Breast epithelium (tissue), 3 donors: ENCODE measurements at regions not wholly inside any gene's neighbourhood (a gene's known extent, or its start where the extent isn't known, plus 50 kb on each side); places are given as distances from the start of the nearest gene placed in this dataset.

ENCODE experiments used
- CTCF ChIP-seq, 3 donors: fragments of 450-650 bp; IDR thresholded peaks; one replicate each; pipeline ENCODE4 v1.5.1; 2016 to 2017; ENCODE audit warnings: antibody characterized with exemption in 3 of 3, mild to moderate bottlenecking in 3 of 3, moderate library complexity in 3 of 3
- POLR2A ChIP-seq: fragments of 450-650 bp; IDR thresholded peaks from one replicate; pipeline ENCODE4 v1.6.1; 2016; ENCODE audit warnings: antibody characterized with exemption, mild to moderate bottlenecking, moderate library complexity

DNA sequence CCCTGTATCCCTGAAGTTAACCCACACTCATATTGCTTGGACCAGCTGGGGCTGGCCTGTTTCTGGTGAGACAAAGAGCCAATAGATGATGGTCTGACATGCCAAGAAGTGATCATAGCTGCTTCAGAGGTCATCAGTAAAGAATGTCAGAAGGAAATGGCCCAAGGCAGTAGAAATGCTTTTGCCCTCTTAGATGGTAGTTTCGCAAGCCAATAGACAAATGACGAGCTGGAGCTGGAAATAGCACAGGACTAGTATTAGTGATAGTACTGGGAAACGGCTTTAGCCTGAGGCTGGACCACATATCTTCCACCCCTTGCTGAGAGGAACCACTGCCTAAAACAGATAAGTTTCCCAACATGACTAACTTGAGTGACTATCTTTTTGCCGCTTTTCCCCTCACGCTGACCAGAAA, 176.1 kb upstream of the THBS1 start:
- TF ChIP-seq CTCF (IDR thresholded peaks at IDR 0.05) = no peak
- TF ChIP-seq POLR2A = no peak
